ENCODE measurements at regions not wholly inside any gene's neighbourhood (a gene's known extent, or its start where the extent isn't known, plus 50 kb on each side); places are given as distances from the start of the nearest gene placed in this dataset.
"Not testable (repeated sequence)": the region's sequence is repeated elsewhere in the genome, so short reads cannot be mapped to it uniquely, and the experiment has no call there.

DNA sequence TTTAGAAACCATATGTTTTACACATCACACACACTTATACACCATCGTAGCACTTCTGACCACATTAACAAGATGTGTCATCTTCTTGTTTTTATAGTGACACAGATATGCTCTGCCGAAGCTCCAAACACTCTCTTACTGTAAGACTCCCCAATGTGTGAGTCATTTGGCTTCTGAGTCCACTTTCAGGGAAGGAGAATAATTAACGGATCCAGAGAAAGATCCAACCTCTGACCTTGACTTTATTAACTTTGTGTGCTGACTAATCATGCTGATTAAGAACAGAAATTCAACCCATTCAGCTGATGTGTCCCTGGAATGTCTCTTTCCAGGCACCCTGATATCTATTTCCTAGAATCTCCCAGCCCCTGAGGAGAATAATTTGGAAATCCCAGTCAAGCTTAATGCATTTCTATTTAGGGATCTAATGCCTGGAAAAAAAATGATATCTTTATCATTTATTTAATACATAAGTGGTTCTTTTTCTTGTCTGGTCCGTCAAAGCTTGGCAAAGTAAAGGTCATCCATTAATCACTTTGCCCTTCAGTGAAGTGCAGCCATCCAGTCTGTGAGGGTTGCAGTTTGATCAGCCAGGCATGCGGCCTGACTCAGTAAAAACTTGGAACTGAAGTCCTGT, 615.8 kb upstream of the SYT4 start:
- no peak for DNase-seq

DNA sequence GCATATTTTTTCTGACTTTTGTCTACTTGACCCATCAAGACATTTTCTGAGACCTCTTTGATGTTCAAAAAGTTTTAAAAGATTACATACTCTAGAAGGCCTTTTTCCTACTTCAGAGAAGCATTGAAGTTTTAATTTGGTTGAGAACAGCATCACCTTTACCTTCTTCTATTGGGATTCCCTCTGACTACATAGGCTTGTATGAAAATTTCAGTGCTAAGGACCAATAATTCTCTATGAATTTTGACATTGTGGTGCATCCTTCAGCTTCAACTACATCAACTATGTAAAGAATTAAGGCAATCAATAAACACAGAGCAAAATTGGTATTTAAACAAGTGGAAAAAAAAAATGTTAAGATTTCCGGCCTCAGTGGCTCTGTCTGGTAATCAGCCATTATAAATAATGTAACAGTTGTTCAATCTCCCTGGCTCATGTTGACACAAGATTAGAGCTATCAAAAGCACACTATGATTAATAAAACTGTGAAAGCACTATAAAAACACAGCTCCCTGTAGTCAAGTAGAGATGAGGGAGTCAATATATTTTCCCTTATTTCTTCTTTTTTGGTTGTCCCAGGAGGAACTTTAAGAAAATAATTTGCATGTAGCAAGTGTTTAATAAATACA, 627.0 kb upstream of the SYT4 start:
- no peak for DNase-seq

GRCh38 chr18:43914018-43914417, 636.7 kb upstream of the SYT4 start:
- no peak for DNase-seq

DNA sequence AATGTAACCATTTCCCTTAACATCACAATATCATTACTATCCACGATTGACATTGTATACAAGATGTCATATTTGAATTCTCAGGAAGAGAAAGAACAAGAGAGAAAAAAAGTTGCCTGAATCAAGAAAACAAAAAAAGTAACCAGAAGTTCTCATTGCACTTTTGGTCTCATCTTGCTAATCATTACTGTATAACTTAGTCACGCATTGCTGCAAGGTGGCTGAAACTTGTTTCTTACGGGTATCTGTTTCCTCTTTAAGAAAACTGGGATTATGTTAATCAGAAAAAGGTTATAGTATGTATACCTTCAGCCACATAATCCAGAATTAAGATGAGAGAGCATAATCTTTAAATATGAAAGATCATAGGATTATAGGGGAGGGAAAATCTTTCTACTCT, 639.7 kb upstream of the SYT4 start:
- DNase-seq, result no peak

DNA sequence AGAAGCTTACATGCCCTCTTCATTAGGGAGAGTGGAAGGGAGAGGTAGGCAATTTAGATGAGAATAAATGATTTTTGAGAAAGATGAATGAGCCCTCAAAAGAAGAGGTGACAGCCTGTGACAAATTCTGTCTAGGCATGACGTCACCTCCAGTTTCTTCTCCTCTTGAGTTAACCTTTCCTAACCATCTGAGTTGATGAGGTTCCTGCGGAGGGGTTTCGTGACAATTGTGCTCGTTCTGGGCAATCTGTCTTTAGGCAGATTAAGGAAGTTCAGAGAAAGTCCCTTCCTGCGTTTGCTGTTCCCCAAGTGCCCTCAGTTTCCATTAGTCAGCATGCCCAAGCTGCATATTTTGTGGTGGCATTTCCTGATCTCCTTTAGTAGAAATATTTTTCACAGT, 640.2 kb upstream of the SYT4 start:
- DNase-seq, result no peak

DNA sequence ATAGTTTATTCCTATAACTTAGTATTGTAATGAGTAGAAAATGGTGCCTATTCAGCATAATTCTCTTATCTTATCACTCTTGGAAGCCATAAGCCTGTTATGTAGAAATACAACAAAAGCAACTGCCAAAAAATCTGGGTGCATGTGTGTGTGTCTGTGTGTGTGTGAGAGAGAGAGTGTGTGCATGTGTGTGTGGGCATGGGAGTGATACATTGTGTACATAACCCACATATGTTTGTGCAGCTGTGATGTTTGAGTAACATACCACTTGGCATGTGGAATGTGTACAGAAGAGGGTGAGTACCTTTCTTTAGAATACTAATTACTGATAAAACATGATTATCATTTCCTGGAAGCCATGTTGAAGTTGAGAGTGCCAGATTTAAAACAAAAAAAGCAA, 642.3 kb upstream of the SYT4 start:
- DNase-seq, result peak; percentile 6

DNA sequence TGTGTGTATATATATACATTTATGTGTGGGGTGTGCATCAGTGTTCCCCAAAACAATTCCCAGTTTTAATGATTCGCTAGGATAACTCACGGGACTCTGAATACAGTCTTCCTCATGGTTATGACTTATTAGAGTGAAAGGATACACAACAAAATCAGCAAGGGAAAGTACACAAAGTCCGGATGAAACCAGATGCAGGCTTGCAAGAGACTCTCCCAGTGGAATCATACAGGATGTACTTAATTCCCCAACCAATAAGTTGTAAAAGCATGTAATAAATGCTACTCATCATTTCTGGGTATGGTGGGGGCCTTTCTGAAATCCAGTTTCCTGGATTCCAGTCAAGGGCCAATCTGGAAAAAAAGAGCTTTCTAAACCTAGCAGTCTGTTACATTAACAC, 654.1 kb upstream of the SYT4 start:
- no peak for DNase-seq

GRCh38 chr18:43932140-43932539, 654.9 kb upstream of the SYT4 start:
- DNase-seq, result no peak

DNA sequence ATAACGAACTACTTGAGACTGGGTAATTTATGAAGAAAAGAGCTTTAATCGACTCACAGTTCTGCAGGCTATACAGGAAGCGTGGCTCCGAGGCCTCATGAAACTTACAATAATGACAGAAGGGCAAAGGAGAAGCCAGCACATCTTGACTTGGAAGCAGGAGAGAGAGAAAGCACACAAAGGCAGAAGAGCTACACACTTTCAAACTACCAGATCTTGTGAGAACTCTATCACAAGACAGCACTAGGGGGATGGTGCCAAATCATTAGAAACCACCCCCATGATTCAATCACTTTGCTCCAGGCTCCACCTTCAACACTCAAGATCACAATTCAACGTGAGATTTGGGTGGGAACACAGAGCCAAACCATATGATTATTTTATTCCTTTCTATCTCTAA, 655.9 kb upstream of the SYT4 start:
- no peak for DNase-seq

GRCh38 chr18:43934322-43934721, 657.0 kb upstream of the SYT4 start:
- no peak for DNase-seq

DNA sequence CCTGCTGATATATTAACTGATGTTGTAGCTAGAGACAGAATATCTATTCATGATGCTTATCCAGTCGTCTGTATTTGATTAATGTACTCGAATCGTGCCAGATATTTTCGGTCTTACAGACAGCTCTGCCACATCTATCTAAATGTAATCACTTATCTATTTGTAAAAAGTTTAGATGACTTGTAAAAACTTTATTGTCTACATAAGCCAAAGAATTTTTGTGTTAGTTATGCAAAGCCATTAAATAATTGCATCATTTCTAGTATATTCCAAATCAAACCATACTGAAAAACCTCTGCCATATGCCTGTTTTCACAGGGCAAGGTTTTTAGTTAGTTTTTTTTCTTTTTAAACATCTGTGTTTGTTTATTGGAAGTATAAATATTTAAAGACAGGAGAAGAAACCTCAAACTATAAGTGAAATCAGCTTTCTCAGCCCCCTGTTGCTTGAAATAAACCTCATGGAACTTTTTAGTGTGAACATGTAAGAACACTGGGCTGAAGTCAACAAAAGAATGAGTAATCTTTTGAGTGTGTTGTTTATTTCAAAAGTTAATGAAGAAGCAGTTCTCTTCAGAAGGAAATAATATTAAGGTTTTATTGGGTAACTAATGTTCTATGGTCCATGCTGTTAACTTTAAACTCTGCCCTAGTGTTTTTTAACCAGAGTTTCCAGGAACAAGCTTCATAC, 657.6 kb upstream of the SYT4 start:
- DNase-seq, result no peak

- DNase-seq, result no peak
These were observed 658.9 kb upstream of the SYT4 start for GRCh38 chr18:43936176-43936575.

DNA sequence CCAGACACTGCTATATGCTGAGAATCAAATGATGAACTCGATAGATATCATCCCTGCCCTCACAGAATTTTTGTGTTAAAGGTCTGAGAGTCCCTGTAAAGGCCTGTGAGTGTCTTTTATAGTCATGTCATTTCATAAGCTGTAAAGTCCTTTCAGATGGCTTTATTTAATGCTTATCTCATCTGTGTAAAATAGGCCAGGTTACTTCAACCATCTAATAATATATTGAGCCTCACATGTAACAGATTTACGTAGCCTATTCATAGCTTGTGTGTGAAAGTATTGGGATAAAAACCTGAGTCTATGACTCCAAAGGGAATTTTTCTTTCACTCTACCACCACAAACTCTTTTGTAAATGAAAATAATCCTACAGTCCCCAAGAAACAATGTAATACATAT, 672.0 kb upstream of the SYT4 start:
- no peak for DNase-seq

DNA sequence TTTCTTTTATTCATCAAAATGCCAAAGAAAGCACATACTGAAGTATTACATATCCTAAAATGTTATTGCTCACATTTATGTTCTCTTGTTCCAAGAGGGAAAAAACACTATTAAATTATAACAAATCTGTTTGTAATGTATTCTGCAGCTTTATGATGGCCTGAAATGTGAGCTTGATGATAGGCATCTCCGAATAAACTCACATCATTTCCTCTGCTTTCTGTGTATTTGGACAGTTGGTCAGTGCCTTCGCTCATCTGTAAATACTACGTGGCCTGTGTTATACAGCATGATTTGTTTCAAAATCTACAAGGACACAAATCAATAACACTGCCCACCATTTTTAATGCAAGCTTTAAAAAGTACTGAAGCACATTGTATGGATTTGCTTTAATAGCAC, 672.8 kb upstream of the SYT4 start:
- DNase-seq, result no peak

GRCh38 chr18:43952398-43952797, 675.1 kb upstream of the SYT4 start:
- DNase-seq, result no peak

GRCh38 chr18:43961722-43962121, 684.4 kb upstream of the SYT4 start:
- no peak for DNase-seq

DNA sequence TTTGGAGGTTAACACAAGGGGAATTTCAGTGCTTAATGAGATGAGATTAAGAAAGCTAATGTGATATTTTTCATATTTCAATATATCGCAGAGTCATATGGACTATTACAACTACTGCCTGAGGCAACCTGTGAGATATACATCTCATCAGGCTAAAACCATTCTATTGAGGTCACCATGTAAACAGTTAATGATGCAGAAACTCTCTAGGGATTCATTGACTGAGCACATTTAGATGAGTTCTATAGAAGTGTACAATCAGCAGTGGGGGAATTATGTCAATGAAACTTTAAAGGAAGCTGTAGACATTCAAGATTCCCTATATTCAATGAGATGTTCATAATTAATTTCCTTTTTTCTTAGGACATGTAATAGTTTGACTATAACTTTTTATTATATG, 687.4 kb upstream of the SYT4 start:
- DNase-seq, result no peak

DNA sequence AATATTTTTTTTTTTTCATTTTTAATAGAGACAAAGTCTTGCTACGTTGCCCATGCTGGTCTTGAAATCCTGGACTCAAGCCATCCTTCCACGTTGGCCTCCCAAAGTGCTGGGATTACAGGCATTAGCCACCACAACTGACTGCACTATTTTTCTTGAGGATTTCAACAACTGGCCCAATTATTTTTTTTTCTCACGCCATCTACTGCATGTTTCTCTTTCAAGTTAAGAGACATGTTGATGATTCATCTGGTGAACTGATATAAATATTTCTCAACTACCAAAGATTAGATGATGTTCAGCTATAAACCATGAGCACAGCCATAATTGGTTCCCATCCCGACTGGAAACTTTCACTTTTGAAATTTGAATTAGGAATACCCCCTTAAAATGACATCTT, 688.4 kb upstream of the SYT4 start:
- DNase-seq, result no peak

GRCh38 chr18:43970656-43971055, 693.4 kb upstream of the SYT4 start:
- DNase-seq, result no peak

DNA sequence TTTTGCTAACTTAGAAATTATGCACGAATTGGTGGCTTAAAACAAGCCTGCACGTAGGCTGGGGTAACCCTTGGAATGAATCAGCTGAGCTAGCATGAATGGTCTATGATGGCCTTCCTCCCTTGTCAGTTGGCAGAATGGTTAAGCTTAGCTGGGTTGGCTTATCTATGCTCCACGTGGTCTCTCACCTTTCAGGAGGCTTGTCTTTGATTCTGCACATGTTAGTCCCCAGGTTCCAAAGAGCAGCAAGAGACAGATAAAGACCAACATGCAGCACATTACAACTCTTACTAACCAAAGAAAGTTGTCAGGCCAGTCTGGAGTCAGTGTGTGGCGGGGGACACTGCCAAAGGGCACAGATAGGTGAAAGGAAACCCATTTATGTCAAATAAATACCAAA, 700.9 kb upstream of the SYT4 start:
- no peak for DNase-seq

DNA sequence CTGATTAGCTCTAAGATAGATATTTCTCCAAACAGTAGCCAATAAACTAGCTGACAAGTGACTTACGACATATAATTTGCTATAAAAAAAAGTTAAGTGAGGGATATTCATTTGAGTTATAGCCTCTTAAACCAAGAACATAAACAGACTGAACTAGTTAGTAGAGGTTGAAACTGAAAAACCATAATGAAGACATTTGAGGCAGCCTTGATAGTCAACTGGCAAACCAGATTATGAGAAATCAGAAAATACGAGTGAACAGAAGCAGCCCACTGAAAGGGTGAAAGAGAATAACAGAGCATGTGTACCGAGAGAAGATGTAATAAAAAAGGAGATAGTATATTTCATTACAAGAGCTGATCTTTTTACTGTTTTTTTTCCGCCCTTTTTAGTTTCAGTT, 698.1 kb upstream of the SETBP1 start:
- DNase-seq, result no peak

DNA sequence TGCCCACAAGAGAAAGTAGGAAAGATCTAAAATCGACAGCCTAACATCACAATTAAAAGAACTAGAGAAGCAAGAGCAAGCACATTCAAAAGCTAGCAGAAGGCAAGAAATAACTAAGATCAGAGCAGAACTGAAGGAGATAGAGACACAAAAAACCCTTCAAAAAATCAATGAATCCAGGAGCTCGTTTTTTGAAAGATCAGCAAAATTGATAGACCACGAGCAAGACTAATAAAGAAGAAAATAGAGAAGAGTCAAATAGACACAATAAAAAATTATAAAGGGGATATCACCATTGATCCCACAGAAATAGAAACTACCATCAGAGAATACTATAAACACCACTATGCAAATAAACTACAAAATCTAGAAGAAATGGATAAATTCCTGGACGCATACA, 693.6 kb upstream of the SETBP1 start:
- DNase-seq, result not testable (repeated sequence)

DNA sequence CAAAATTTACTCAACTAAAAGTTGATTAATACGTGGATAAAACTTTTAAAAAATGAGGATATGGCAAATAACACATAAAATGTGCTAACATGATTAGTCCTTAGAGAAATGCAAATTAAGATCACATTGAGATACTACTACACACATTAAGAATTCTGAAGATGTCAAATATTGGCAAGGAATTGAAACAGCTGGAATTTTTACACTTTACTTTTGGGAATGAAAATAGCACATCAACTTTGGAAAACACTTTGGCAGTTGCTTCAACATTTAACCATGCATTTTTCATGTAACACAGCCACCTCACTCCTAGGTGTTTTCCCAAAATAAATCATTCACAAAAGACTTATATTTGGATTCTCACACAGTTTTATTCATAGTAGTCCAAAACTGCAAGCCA, 687.9 kb upstream of the SETBP1 start:
- DNase-seq, result no peak

GRCh38 chr18:43994381-43994780, 686.3 kb upstream of the SETBP1 start:
- no peak for DNase-seq

DNA sequence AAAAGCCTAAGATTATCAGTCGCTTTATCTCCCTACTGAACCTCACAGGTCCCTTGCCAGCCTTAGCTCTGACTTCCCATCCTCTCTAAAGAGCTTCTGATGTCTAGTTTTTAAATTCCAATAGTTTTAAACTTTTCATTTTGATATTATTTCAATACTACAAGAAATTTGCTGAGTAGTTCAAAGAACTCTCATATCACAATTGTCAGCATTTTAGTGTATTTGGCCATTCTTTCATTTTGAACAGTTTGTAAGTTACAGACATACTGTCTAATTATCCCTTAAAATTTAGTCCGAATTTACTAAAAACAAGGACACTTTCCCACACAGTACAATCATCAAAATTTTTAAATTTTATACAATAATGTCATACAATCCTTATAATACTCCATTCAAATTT, 666.8 kb upstream of the SETBP1 start:
- DNase-seq, result no peak

Measured in NCI-H1436 treated with DMSO at 0.1 percent for 48 hours (cell line).